CD4-positive, alpha-beta T cell (primary cell): ENCODE measurements at regions not wholly inside any gene's neighbourhood (a gene's known extent, or its start where the extent isn't known, plus 50 kb on each side); places are given as distances from the start of the nearest gene placed in this dataset.

Source experiments
- ATAC-seq: fragments of 200-7000 bp; cut with Tn5 transposase; one replicate; pipeline ENCODE4 v1.10.0; 2022; ENCODE audit warnings: mild to moderate bottlenecking; ENCODE audit not compliant: poor library complexity
- CTCF ChIA-PET: fragments of 350-600 bp; sonication (Branson Sonifier 250); formaldehyde crosslinking; loops from one replicate; lab custom pipeline; 2021; ENCODE audit warnings: antibody characterized with exemption, inconsistent platforms; lab: Charles Lee
- POLR2A ChIA-PET: fragments of 350-600 bp; sonication (Branson Sonifier 250); formaldehyde crosslinking; loops from one replicate; lab custom pipeline; 2021; ENCODE audit warnings: antibody characterized with exemption, inconsistent platforms; lab: Charles Lee
- DNase-seq, 14 experiments: peaks; one replicate each; pipeline ENCODE4 v3.0.0-alpha.2; 2013 to 2020; ENCODE audit warnings: mixed read lengths in 2 of 14
- H3K27ac ChIP-seq, 2 donors: one replicate each; pipeline versions ENCODE4 v1.5.1 to v1.7.0; 2013; ENCODE audit warnings: low read length in 2 of 2, low read depth in 1 of 2, mild to moderate bottlenecking in 1 of 2
- H3K27me3 ChIP-seq, 2 experiments: 1 replicate in 1 of 2; 2 replicates in 1 of 2; pipeline versions ENCODE4 v1.6.1 to v1.7.0; 2013; ENCODE audit warnings: low read length in 2 of 2, control low read depth in 1 of 2, mild to moderate bottlenecking in 1 of 2, moderate library complexity in 1 of 2; ENCODE audit not compliant: insufficient read depth in 2 of 2, control insufficient read depth in 1 of 2
- H3K36me3 ChIP-seq: one replicate; pipeline ENCODE4 v1.6.1; 2013; ENCODE audit warnings: low read length, control low read depth; ENCODE audit not compliant: insufficient read depth
- H3K4me1 ChIP-seq: one replicate; pipeline ENCODE4 v1.6.1; 2013; ENCODE audit warnings: low read length, control low read depth; ENCODE audit not compliant: insufficient read depth
- H3K4me3 ChIP-seq: one replicate; pipeline ENCODE4 v1.5.1; 2013; ENCODE audit warnings: mild to moderate bottlenecking, low read length, moderate library complexity
- H3K9me3 ChIP-seq, 2 experiments: 1 replicate in 1 of 2; 2 replicates in 1 of 2; pipeline versions ENCODE4 v1.6.1 to v1.7.0; 2013; ENCODE audit warnings: low read length in 2 of 2, mild to moderate bottlenecking in 2 of 2, control low read depth in 1 of 2, moderate library complexity in 1 of 2; ENCODE audit not compliant: control insufficient read depth in 1 of 2, insufficient read depth in 1 of 2
- H3K27ac Mint-ChIP-seq: one replicate; pipeline ENCODE4 v1.8.0; 2020; ENCODE audit warnings: mixed read lengths
- H3K27me3 Mint-ChIP-seq: one replicate; pipeline ENCODE4 v1.8.0; 2021; ENCODE audit warnings: mixed read lengths
- H3K36me3 Mint-ChIP-seq: one replicate; pipeline ENCODE4 v1.8.0; 2021; ENCODE audit warnings: low read depth, mixed read lengths
- H3K4me1 Mint-ChIP-seq: one replicate; pipeline ENCODE4 v1.8.0; 2021; ENCODE audit warnings: low read depth, mixed read lengths
- H3K4me3 Mint-ChIP-seq: one replicate; pipeline ENCODE4 v1.8.0; 2020; ENCODE audit warnings: mild to moderate bottlenecking, mixed read lengths
- H3K9me3 Mint-ChIP-seq: one replicate; pipeline ENCODE4 v1.8.0; 2020; ENCODE audit warnings: mixed read lengths
- CTCF ChIP-seq: fragments of 200-600 bp; IDR thresholded peaks from one replicate; pipeline ENCODE4 v1.8.0; 2022; ENCODE audit warnings: antibody characterized with exemption, mild to moderate bottlenecking
- intact Hi-C, 2 experiments: fragments of 100-400 bp; cut with DNase I in 1 of 2; cut with micrococcal nuclease in 1 of 2; formaldehyde crosslinking; loops; one replicate each; pipeline versions ENCODE4 v1.15.1 to v1.9.0; 2023 to 2025; cut with DNase I, micrococcal nuclease

GRCh38 chr3:182455011-182455410 is 338.3 kb upstream of the ATP11B start:
- intact Hi-C loops = no loop called here
- DNase-seq (no peak), ATAC-seq (no peak)
- Mint-ChIP-seq H3K4me1 (no peaks in the 10 kb centered on the region), H3K4me3 (no peak overlapping the region), H3K27me3 (no peaks in the 10 kb centered on the region), H3K27ac (no peak overlapping the region), H3K36me3 (no peaks in the 10 kb centered on the region), H3K9me3 (no peaks in the 10 kb centered on the region)
- H3K27me3 ChIP-seq = no peaks in the 10 kb centered on the region
- TF ChIP-seq CTCF = no peak
- H3K4me1 ChIP-seq = no peaks in the 10 kb centered on the region
- ChIA-PET CTCF (no interaction called here), POLR2A (no interaction called here)
- peaks cover 0 to 5% of the 10 kb centered on the region in 2 experiments for H3K9me3 ChIP-seq
- H3K36me3 ChIP-seq = no peaks in the 10 kb centered on the region
- no peak overlapping the region for H3K4me3 ChIP-seq
- H3K27ac ChIP-seq = no peak overlapping the region

GRCh38 chr3:182460303-182460702 is 333.0 kb upstream of the ATP11B start:
- Histone ChIP-seq H3K27ac (no peak overlapping the region), H3K9me3 (peaks cover 0 to 8% of the 10 kb centered on the region in 2 experiments), H3K4me3 (no peak overlapping the region), H3K4me1 (no peaks in the 10 kb centered on the region), H3K36me3 (no peaks in the 10 kb centered on the region), H3K27me3 (no peaks in the 10 kb centered on the region)
- no peak for ATAC-seq
- POLR2A ChIA-PET = no interaction called here
- no peak for TF ChIP-seq CTCF
- no peak for DNase-seq
- intact Hi-C loops = no loop called here
- no peaks in the 10 kb centered on the region for H3K27me3 Mint-ChIP-seq
- H3K9me3 Mint-ChIP-seq = peaks cover 5% of the 10 kb centered on the region
- no peaks in the 10 kb centered on the region for H3K36me3 Mint-ChIP-seq
- no peak overlapping the region for H3K27ac Mint-ChIP-seq
- no peak overlapping the region for H3K4me3 Mint-ChIP-seq
- H3K4me1 Mint-ChIP-seq = no peaks in the 10 kb centered on the region
- CTCF ChIA-PET = no interaction called here

GRCh38 chr3:182462152-182462551 is 331.2 kb upstream of the ATP11B start:
- H3K4me1 Mint-ChIP-seq = no peaks in the 10 kb centered on the region
- Histone ChIP-seq H3K36me3 (no peaks in the 10 kb centered on the region), H3K4me3 (no peak overlapping the region), H3K4me1 (no peaks in the 10 kb centered on the region), H3K9me3 (peaks cover 0 to 8% of the 10 kb centered on the region in 2 experiments), H3K27me3 (no peaks in the 10 kb centered on the region), H3K27ac (no peak overlapping the region)
- peaks cover 5% of the 10 kb centered on the region for H3K9me3 Mint-ChIP-seq
- POLR2A ChIA-PET = no interaction called here
- no peak for DNase-seq
- no peak overlapping the region for H3K27ac Mint-ChIP-seq
- H3K27me3 Mint-ChIP-seq = no peaks in the 10 kb centered on the region
- no peaks in the 10 kb centered on the region for H3K36me3 Mint-ChIP-seq
- intact Hi-C loops = no loop called here
- CTCF ChIA-PET = no interaction called here
- no peak overlapping the region for H3K4me3 Mint-ChIP-seq
- no peak for ATAC-seq
- no peak for TF ChIP-seq CTCF
